PC-3 (cell line): ENCODE measurements at regions not wholly inside any gene's neighbourhood (a gene's known extent, or its start where the extent isn't known, plus 50 kb on each side); places are given as distances from the start of the nearest gene placed in this dataset.
"Not testable (repeated sequence)": the region's sequence is repeated elsewhere in the genome, so short reads cannot be mapped to it uniquely, and the experiment has no call there.

Experiments used
- CTCF ChIP-seq: fragments of 300-600 bp; sonication (generic); conservative IDR thresholded peaks from 2 replicates; pipeline ENCODE4 v1.5.1; 2017; ENCODE audit warnings: antibody characterized with exemption, low read depth, mild to moderate bottlenecking, low read length
- EZH2 ChIP-seq: fragments of 300-600 bp; sonication (generic); IDR thresholded peaks from one replicate; pipeline ENCODE4 v1.6.1; 2017; ENCODE audit warnings: antibody characterized with exemption, mild to moderate bottlenecking, low read length; ENCODE audit not compliant: unreplicated experiment
- EZH2phosphoT487 ChIP-seq: fragments of 300-600 bp; sonication (generic); IDR thresholded peaks from 2 replicates; pipeline ENCODE4 v1.6.1; 2018; ENCODE audit warnings: mild to moderate bottlenecking, antibody characterized with exemption, low read length, borderline replicate concordance

DNA sequence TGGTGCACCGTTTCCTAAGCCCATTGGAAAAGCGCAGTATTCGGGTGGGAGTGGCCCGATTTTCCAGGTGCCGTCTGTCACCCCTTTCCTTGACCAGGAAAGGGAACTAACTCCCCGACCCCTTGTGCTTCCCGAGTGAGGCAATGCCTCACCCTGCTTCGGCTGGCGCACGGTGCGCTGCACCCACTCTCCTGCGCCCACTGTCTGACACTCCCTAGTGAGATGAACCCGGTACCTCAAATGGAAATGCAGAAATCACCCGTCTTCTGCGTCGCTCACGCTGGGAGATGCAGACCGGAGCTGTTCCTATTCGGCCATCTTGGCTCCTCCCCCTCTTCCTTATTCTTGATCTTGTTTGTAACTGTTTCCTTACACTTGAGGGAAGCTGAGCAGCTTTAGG, 142.8 kb upstream of the DST start:
- not testable (repeated sequence) for TF ChIP-seq CTCF, EZH2phosphoT487, EZH2
